ENCODE measurements at regions not wholly inside any gene's neighbourhood (a gene's known extent, or its start where the extent isn't known, plus 50 kb on each side); places are given as distances from the start of the nearest gene placed in this dataset.
"Not testable (repeated sequence)": the region's sequence is repeated elsewhere in the genome, so short reads cannot be mapped to it uniquely, and the experiment has no call there.

GRCh38 chr15:62847900-62848489 is 194.6 kb upstream of the TPM1 start:
- no peak for DNase-seq

DNA sequence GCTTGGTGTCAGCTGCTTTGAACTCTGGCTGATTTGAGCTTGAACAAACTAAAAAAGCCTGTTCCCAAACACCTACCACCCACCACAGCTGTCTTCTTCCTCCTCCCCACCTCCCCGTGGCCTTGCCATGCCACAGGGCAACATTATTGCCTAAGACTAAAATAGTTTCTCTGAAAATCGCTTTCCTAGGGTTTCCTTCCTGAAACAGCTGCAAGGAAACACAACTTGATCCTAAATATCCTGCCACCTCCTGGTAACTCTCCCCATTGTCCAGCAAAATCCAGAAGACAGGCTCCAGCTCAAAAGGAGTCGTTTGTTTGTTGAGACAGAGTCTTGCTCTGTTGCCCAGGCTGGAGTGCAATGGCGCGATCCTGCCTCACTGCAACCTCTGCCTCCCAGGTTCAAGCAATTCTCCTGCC is 193.9 kb upstream of the TPM1 start:
- DNase-seq, result no peak

DNA sequence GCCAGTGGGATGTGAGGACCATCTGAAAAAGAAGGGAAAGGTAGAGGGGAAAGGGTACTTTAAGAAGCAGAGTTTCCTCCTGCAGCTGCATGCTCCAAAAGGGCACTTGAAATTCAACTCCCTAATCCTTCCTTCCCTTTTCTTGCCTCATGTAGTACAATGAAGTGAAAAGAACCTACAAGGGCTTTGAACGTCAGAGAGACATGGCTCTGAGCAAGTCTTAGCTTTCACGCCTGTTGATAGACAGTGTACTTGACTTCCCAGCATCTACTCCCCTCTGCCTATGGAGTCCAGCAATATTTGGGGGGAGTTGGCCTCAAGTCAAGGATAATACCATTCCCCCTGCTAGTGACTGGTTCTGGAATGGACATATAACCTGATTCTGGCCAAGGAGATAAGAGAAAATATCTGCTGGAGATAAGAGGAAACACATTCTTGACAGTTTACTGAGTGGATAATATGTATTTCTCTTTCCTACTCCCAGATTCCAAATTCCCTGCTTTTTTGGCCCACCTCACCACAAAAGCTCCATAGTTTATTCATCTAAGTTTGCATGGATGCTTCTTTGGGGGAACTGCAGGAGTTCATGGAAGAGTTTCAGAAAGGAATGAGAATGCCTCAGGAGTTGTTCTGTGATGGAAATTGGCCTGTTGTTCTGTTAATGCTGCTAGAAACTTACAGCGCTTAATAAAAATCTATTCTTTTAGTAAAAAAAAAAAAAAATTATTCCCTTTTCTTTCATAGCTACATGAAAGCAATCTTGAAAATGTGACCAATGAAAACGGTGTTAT is 193.0 kb upstream of the TPM1 start:
- no peak for DNase-seq

DNA sequence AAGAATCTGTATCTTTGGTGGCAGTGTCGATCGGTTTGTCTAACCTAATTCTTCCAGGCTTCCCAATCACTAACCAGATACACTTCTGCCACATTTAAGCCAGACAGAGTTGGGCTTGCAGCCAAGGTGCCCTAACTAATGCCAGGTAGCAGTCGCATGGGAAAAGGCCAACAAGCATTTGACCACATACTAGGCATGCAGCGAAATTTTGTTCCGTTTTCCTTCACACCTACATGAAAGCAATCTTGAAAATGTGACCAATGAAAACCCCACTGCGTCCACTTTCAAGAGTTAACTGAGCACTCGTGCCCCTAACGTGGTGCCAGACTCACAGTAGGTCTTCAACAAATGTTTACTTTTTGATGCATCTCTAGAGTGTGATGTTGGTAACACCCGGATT is 192.2 kb upstream of the TPM1 start:
- DNase-seq, result no peak

- DNase-seq, result no peak
Measured at GRCh38 chr15:62850791-62851291, 191.7 kb upstream of the TPM1 start.

- DNase-seq, result no peak
Measured at GRCh38 chr15:62853114-62853840, 189.3 kb upstream of the TPM1 start.

DNA sequence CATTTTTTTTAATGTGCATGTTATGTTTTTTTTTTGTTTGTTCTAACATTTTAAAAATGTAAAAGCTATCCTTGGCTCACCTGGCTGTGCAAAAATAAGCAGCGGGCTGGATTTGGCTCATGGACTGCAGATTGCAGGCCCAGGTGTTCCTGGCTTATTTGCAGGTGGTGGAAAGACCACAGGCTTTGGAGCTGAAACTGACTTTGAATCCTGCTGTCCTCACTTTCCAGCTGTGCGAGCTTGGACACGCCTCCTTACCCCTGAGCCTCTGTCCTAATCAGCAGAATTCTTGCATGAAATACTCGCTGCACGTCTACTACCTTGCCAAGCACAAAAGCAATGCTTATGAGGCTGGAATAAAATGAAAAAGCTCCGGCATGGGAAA is 188.7 kb upstream of the TPM1 start:
- no peak for DNase-seq

GRCh38 chr15:62854420-62855084 is 188.0 kb upstream of the TPM1 start:
- no peak for DNase-seq

- DNase-seq, result no peak
Measured at GRCh38 chr15:62855085-62855476, 187.5 kb upstream of the TPM1 start.

DNA sequence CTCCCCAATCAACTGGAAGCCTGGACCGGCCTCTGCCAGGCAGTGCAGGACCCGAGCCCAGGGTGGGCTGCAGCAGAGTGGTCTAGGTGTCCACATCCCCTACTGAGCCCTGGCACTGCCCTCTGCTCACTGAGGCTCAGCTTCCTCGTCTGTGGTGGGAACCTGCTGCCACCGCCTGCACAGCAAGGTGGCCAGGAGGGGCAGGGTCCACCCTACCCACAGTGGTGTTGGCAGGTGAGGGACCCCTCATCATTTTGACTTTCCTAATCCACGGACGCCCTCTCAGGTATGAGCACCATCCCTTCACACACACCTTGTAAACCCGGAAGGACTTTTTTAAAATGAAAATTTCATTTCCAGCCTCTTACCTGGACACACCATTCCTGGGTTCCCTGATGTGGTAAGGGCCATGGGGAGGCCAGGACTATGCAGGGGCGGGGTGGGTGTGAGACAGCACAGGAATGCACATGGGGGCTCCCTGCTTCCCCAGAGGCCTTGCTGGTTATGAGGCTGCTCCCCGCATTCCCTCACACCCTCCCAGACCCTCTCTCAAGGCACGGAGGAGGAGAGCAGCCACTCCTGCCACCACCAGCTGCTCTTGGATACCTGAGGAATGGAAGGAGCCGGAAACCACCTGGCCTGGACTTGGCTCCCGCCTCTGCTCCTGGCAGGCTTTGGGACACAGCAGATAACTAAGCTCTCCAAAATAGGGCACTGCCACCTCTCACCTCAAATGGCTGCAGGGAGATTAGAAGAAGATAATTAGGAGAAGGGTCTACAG is 185.9 kb upstream of the TPM1 start:
- no peak for DNase-seq

DNA sequence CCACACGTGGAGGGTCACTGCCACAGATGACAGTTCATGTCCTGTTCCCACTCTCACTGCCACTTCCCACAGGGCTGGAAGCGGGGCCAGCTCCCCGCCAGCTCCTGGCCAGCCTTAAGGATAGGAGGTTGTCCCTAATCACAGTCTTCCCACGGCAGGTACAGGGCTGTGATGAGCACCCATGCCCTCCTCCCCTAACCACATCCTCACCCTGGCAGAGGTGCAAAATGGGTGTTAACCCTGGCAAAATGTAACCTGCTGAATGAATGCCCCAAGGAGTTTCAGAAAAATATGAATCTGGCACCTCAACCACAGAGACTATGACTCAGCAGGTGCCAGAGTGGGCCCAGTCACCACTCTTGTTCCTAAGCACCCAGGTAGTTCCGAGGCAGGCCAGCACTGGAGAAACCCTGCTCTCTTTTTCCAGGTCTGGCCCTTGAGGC is 185.1 kb upstream of the TPM1 start:
- no peak for DNase-seq

DNA sequence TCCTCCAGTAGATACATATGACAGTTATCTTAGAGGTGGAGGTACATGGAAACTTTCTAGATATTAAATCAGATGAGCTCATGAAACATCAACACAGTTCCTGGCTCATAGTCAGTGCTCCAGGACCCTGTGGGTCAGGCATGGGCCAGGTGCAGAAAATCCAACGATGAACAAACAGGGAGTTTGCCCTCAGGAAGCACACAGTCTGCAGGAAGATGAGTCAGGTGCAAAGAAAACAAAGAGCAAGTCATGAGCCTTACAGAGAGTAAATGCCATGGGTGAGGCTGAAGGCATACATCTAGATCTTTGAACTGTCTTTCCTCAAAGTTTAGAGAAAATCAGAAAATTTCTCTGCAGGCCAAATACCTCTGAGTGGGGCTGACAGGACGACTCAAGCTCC is 184.2 kb upstream of the TPM1 start:
- no peak for DNase-seq

DNA sequence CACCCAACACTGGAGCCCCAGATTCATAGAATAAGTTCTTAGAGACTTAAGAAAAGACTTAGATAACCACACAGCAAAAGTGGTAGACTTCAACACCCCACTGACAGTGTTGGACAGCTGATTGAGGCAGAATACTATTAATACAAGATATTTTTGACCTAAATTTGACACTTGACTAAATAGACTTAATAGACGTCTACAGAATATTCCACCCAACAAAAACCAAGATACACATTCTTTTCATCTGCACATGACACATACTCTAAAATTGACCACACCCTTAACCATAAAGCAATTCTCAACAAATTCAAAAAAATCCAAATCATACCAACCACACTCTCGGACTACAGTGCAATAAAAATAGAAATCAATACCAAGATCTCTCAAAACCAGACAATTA is 179.8 kb upstream of the TPM1 start:
- no peak for DNase-seq

- DNase-seq, result no peak
Measured at GRCh38 chr15:62866366-62866765, 176.2 kb upstream of the TPM1 start.

- DNase-seq, result no peak
Measured at GRCh38 chr15:62867844-62868243, 174.7 kb upstream of the TPM1 start.

- no peak for DNase-seq
Measured at GRCh38 chr15:62868507-62868906, 174.0 kb upstream of the TPM1 start.

DNA sequence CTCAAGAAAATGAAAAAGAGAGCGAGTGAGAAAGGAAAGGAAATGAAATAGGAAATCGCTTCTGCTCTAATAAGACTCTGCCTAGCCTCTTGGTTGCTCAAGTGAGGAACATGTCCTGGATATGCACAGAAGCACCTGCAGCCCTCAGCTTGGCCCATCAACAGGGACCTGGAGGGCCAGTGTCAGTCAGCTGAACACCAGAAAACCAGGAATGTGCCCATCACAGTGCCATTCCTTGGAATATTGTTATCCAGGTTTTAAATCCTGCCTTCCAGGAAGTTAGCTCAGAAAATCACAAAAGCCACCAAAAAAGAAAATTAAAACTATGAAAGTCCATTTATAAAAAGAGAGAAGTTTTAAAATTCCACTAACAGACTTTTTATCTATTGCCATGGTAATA is 173.4 kb upstream of the TPM1 start:
- DNase-seq, result no peak

DNA sequence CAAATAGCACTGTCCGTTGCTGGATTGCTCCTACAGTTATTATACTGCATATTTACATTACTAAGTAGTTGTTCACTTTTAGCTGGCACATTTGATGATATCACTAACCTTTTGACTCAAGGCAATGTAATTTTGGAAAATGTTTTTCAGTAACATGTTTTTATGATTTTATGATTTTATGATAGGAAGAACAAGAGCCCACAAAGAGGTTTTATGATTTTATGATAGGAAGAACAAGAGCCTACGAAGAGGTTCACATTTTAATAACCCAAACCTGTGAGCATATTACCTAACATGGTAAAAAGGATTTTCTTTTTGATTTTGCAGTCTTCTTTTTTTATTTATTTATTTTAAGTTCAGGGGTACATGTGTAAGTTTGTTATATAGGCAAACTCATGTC is 172.3 kb upstream of the TPM1 start:
- no peak for DNase-seq

GRCh38 chr15:62870701-62871100 is 171.8 kb upstream of the TPM1 start:
- not testable (repeated sequence) for DNase-seq

- DNase-seq, result no peak
Measured at GRCh38 chr15:62873203-62873602, 169.3 kb upstream of the TPM1 start.

DNA sequence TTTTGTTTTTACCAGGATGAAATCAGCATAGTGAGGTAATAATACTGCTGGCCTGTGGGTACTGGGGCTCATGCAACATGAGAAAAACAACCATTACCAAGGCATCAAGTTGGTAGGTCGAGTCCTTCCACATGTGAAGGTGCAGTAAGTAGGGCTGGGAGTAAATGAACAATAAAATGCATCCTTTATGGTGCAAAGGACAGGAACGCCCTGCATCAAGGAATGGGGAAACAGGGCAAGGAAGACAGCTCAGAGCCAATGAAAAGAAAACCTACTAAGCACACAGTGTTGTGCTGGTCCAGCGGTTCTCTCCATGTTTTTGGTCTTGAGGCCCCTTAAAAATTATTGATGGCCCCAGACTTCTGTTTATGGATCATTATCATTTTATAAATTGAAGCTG is 168.5 kb upstream of the TPM1 start:
- no peak for DNase-seq

- no peak for DNase-seq
Measured at GRCh38 chr15:62874959-62875625, 167.5 kb upstream of the TPM1 start.

Data from DMS79 treated with DMSO at 0.1 percent for 48 hours (cell line).